OCI-LY1 (cell line): ENCODE measurements at regions not wholly inside any gene's neighbourhood (a gene's known extent, or its start where the extent isn't known, plus 50 kb on each side); places are given as distances from the start of the nearest gene placed in this dataset.

Source experiments
- H2AFZ ChIP-seq: fragments of 200-600 bp; sonication (generic), shearing (Covaris generic); 2 replicates; pipeline ENCODE4 v1.6.0; 2014; ENCODE audit warnings: antibody characterized with exemption, mild to moderate bottlenecking, low read length
- H3F3A ChIP-seq: fragments of 200-600 bp; sonication (generic), shearing (Covaris generic); 2 replicates; pipeline ENCODE4 v1.6.0; 2014; ENCODE audit warnings: mild to moderate bottlenecking, antibody characterized with exemption, low read length, moderate library complexity; ENCODE audit not compliant: insufficient read depth
- H3K27ac ChIP-seq: fragments of 200-600 bp; sonication (generic); 2 replicates; pipeline ENCODE4 v1.5.1; 2014; ENCODE audit warnings: low read length, mixed run types, mild to moderate bottlenecking, low read depth; ENCODE audit not compliant: poor library complexity, severe bottlenecking
- H3K27me3 ChIP-seq: fragments of 200-600 bp; sonication (generic); 2 replicates; pipeline ENCODE4 v1.6.0; 2014; ENCODE audit warnings: antibody characterized with exemption, mild to moderate bottlenecking, low read length, moderate library complexity; ENCODE audit not compliant: insufficient read depth
- H3K36me3 ChIP-seq: fragments of 200-600 bp; sonication (generic); 2 replicates; pipeline ENCODE4 v1.6.1; 2014; ENCODE audit warnings: mild to moderate bottlenecking, antibody characterized with exemption, low read length, moderate library complexity, mixed read lengths; ENCODE audit not compliant: insufficient read depth
- H3K4me1 ChIP-seq: fragments of 200-600 bp; sonication (generic); 2 replicates; pipeline ENCODE4 v1.5.1; 2014; ENCODE audit warnings: mild to moderate bottlenecking, low read length, moderate library complexity; ENCODE audit not compliant: insufficient read depth, severe bottlenecking
- H3K4me2 ChIP-seq: fragments of 200-600 bp; sonication (generic), shearing (Covaris generic); 2 replicates; pipeline ENCODE4 v1.6.1; 2014; ENCODE audit warnings: low read length
- H3K4me3 ChIP-seq: fragments of 200-600 bp; sonication (generic); 2 replicates; pipeline ENCODE4 v1.5.1; 2014; ENCODE audit warnings: low read length, low read depth, mild to moderate bottlenecking, mixed read lengths; ENCODE audit not compliant: poor library complexity, severe bottlenecking
- H3K79me2 ChIP-seq: fragments of 200-600 bp; shearing (Covaris generic); 2 replicates; pipeline ENCODE4 v1.6.1; 2016; ENCODE audit warnings: mixed run types, low read length, mixed read lengths; ENCODE audit not compliant: insufficient read depth
- H3K9ac ChIP-seq: fragments of 200-600 bp; sonication (generic), shearing (Covaris generic); 2 replicates; pipeline ENCODE4 v1.6.1; 2014; ENCODE audit warnings: mild to moderate bottlenecking, low read length, mixed read lengths
- H3K9me2 ChIP-seq: fragments of 200-600 bp; sonication (generic), shearing (Covaris generic); 2 replicates; pipeline ENCODE4 v1.6.1; 2014; ENCODE audit warnings: low read depth, mild to moderate bottlenecking, low read length, mixed read lengths
- H3K9me3 ChIP-seq: fragments of 200-600 bp; shearing (Covaris generic); 2 replicates; pipeline ENCODE4 v1.6.1; 2014; ENCODE audit warnings: low read length, mixed read lengths
- H4K20me1 ChIP-seq: fragments of 200-600 bp; sonication (generic), shearing (Covaris generic); 2 replicates; pipeline ENCODE4 v1.6.0; 2016; ENCODE audit warnings: mild to moderate bottlenecking, low read length; ENCODE audit not compliant: insufficient read depth
- EZH2 ChIP-seq: fragments of 200-600 bp; sonication (generic), shearing (Covaris generic); IDR thresholded peaks from 2 replicates; pipeline ENCODE4 v1.8.0; 2017; ENCODE audit warnings: borderline replicate concordance, mixed run types, mild to moderate bottlenecking, antibody characterized with exemption, low read length, moderate library complexity, mixed read lengths
- TF ChIP-seq, protein P1 (sequence below): fragments of 200-600 bp; sonication (generic), shearing (Covaris generic); IDR thresholded peaks from 2 replicates; pipeline ENCODE4 v1.5.1; 2017; ENCODE audit warnings: mild to moderate bottlenecking, antibody characterized with exemption, low read length, moderate library complexity, mixed read lengths

DNA sequence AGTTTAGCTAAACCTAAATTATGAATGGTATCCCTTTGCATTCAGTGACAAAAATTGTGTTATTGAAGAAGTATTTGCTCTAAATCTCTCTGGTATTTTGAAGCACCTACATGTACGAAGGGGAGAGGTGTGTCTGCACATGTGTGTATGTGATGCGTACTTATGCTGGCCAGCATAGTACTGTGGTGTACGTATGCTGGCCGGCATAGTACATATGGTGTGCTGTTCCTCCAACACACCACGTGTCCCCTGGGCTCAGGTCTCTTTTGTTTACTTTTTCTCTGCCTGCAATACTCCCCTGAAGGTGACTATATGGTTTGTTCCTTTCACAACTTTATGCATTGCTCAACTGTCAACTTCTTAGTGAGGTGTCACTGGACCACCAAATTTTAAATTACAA, 360.3 kb downstream of the CRPPA start:
- no peak overlapping the region for H3K27ac ChIP-seq
- no peaks in the 10 kb centered on the region for H3K4me1 ChIP-seq
- no peaks in the 10 kb centered on the region for H3K36me3 ChIP-seq
- no peaks in the 10 kb centered on the region for H3K9me2 ChIP-seq
- no peak overlapping the region for H3K9ac ChIP-seq
- H2AFZ ChIP-seq: no peak overlapping the region
- H4K20me1 ChIP-seq: no peaks in the 10 kb centered on the region
- H3K4me2 ChIP-seq: no peak overlapping the region
- no peaks in the 10 kb centered on the region for H3K9me3 ChIP-seq
- TF ChIP-seq, protein P1, sequence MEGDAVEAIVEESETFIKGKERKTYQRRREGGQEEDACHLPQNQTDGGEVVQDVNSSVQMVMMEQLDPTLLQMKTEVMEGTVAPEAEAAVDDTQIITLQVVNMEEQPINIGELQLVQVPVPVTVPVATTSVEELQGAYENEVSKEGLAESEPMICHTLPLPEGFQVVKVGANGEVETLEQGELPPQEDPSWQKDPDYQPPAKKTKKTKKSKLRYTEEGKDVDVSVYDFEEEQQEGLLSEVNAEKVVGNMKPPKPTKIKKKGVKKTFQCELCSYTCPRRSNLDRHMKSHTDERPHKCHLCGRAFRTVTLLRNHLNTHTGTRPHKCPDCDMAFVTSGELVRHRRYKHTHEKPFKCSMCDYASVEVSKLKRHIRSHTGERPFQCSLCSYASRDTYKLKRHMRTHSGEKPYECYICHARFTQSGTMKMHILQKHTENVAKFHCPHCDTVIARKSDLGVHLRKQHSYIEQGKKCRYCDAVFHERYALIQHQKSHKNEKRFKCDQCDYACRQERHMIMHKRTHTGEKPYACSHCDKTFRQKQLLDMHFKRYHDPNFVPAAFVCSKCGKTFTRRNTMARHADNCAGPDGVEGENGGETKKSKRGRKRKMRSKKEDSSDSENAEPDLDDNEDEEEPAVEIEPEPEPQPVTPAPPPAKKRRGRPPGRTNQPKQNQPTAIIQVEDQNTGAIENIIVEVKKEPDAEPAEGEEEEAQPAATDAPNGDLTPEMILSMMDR: no peak
- no peak for TF ChIP-seq EZH2
- H3K79me2 ChIP-seq: no peaks in the 10 kb centered on the region
- no peaks in the 10 kb centered on the region for H3F3A ChIP-seq
- no peak overlapping the region for H3K4me3 ChIP-seq
- H3K27me3 ChIP-seq: no peaks in the 10 kb centered on the region

DNA sequence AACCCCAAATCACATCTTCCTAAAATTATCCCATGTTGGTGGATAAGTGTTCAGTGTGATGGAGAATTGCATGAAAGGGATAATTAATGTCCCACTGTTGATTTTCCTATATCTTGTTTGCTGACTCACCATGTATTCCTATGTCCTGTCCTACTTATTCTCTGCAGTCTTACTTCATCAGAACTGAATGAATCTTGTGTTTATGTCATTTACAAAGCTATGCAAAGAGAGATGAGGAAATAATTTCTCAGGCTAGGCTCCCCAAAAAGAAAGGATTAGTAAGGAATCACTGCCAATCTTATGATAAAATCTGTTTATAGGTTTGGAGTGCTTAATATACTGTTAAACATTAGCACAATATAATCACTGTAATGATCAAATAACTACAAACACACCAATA, 360.8 kb downstream of the CRPPA start:
- TF ChIP-seq, protein P1: no peak
- no peak for TF ChIP-seq EZH2
- Histone ChIP-seq H3K79me2 (no peaks in the 10 kb centered on the region), H3K27ac (no peak overlapping the region), H3K9ac (no peak overlapping the region), H3K27me3 (no peaks in the 10 kb centered on the region), H4K20me1 (no peaks in the 10 kb centered on the region), H2AFZ (no peak overlapping the region), H3K9me2 (no peaks in the 10 kb centered on the region), H3K4me1 (no peaks in the 10 kb centered on the region), H3K36me3 (no peaks in the 10 kb centered on the region), H3K4me2 (no peak overlapping the region), H3F3A (no peaks in the 10 kb centered on the region), H3K4me3 (no peak overlapping the region), H3K9me3 (no peaks in the 10 kb centered on the region)

DNA sequence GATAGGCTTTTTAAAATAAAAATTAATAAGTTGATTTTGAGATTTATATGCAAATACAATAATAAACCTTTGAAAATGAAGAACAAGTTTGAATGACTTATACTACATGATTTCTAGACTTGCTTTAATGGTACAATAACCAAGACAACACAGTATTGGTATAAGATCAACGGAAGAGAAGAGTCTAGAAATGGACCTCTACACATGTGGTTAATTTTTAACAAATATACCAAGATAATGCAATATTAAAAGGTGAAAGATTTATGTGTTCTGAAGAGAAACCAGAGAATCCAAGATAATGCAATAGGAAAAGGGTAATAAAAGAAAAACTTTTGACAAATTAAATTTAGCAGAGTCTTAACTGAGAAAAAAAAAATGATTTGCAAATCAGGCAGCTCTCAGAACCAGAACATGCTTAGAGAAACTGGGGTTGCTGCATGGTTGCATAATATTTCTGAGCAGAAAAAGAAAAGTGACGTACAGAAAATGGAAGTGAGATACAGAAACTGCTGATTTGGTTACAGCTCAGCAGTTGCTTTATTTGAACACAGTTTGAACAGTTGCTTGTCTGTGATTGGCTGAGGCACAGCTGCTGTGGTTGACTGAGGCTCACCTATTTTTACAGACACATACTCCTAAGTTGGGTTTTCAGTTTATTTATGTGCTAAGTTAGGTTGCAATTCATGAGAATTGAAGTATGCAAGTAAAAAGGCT, 365.9 kb downstream of the CRPPA start:
- H3K36me3 ChIP-seq: no peaks in the 10 kb centered on the region
- H3K9me3 ChIP-seq: no peaks in the 10 kb centered on the region
- no peaks in the 10 kb centered on the region for H3K27me3 ChIP-seq
- no peak overlapping the region for H3K27ac ChIP-seq
- no peak overlapping the region for H3K4me3 ChIP-seq
- H2AFZ ChIP-seq: no peak overlapping the region
- H3K4me1 ChIP-seq: no peaks in the 10 kb centered on the region
- no peak overlapping the region for H3K4me2 ChIP-seq
- H3K9ac ChIP-seq: no peak overlapping the region
- H4K20me1 ChIP-seq: no peaks in the 10 kb centered on the region
- H3F3A ChIP-seq: no peaks in the 10 kb centered on the region
- TF ChIP-seq EZH2: no peak
- TF ChIP-seq, protein P1: no peak
- no peaks in the 10 kb centered on the region for H3K9me2 ChIP-seq
- no peaks in the 10 kb centered on the region for H3K79me2 ChIP-seq
